ENCODE measurements at regions not wholly inside any gene's neighbourhood (a gene's known extent, or its start where the extent isn't known, plus 50 kb on each side); places are given as distances from the start of the nearest gene placed in this dataset.

DNA sequence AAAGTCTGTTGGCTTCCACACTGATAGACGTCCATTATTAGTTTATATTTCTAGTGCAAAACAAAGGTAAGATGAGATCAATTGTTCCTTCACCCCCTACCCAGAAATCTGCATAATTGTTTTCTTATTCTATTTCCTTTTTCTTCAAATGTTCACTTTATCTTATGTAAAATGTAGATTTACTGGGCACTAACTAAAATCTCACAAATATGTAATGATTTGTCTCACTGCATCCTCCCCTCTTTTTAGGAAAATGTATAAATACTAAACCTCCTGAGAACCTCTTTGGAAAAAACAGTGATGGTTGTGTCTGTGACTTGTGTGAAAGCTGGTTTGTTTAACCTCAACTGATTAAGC, 1377.2 kb upstream of the MIR17HG start:
- Mint-ChIP-seq H3K9me3 (no peaks in the 10 kb centered on the region), H3K27ac (no peak overlapping the region), H3K4me3 (no peak overlapping the region), H3K36me3 (no peaks in the 10 kb centered on the region), H3K4me1 (no peaks in the 10 kb centered on the region), H3K27me3 (no peaks in the 10 kb centered on the region)

DNA sequence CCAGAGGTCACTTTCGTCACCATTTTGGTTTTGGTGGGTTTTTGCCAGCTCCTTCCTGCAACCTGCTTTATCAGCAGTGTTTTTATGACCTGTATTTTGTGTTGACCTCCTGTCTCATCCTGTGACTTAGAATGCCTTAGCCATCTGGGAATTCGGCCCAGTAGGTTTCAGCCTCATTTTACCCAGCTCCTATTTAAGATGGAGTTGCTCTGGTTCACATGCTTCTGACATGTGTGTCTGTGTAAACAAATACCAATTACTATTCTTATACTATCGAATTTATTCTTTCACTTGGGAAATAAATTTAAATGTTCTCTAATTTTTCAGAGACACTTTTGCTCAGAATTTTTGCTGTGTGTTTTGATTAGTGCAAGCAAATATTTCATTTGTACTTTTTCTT, 1370.3 kb upstream of the MIR17HG start:
- Mint-ChIP-seq H3K27ac (no peak overlapping the region), H3K36me3 (no peaks in the 10 kb centered on the region), H3K4me1 (no peaks in the 10 kb centered on the region), H3K27me3 (no peaks in the 10 kb centered on the region), H3K4me3 (no peak overlapping the region), H3K9me3 (no peaks in the 10 kb centered on the region)

DNA sequence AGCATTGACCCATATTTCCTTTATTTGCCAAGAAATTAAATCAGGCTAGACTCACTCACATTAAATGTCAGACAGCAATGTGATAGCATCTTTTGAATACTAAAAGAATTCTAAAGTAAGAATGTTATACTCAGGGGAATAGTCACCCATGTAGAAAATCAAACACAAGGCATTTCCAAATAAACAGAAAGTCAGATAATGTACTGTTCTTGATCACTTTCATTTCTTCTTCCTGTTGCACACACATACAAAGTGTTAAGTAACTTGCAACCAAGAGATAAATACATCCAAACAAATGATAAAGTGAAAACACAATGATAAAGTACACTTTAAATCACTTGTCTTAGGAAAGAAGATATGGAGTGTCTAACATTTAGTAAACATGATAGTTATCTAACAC, 1366.6 kb upstream of the MIR17HG start:
- no peak overlapping the region for H3K27ac Mint-ChIP-seq
- no peaks in the 10 kb centered on the region for H3K9me3 Mint-ChIP-seq
- H3K4me1 Mint-ChIP-seq: no peaks in the 10 kb centered on the region
- no peaks in the 10 kb centered on the region for H3K27me3 Mint-ChIP-seq
- H3K4me3 Mint-ChIP-seq: no peak overlapping the region
- no peaks in the 10 kb centered on the region for H3K36me3 Mint-ChIP-seq

DNA sequence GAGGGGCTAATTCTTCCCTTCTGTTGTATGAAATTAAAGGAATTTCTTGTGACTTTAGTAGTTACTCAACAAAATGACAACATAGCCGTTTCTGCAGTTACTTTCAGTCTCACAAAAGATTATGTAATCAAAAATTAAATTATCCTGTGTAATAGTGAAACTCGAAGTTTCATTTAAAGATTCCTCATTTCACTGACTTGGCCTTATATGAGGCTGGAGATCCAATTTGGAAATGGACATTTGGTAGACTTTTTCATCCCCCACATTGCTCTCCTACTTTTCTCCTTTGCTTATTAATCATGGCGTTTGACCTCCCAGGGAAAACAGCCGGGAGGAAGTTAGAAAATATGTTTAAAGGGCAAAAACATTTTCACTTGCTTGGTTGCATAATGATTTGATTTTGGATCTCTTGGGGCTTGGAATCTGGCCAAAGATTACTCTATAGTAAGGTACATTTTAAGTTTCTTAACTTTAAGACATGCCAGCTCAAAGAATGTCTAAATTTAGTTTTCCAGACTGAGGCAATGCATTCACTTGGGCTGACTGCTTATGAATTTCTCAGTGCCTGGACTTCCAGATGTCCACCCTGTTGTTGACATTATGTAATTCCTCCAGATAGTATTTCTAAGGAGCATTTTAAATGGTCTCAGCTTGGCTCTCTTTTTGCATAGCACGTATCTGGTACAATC, 1364.9 kb upstream of the MIR17HG start:
- Mint-ChIP-seq H3K36me3 (no peaks in the 10 kb centered on the region), H3K9me3 (no peaks in the 10 kb centered on the region), H3K27me3 (no peaks in the 10 kb centered on the region), H3K4me1 (no peaks in the 10 kb centered on the region), H3K27ac (no peak overlapping the region), H3K4me3 (no peak overlapping the region)

DNA sequence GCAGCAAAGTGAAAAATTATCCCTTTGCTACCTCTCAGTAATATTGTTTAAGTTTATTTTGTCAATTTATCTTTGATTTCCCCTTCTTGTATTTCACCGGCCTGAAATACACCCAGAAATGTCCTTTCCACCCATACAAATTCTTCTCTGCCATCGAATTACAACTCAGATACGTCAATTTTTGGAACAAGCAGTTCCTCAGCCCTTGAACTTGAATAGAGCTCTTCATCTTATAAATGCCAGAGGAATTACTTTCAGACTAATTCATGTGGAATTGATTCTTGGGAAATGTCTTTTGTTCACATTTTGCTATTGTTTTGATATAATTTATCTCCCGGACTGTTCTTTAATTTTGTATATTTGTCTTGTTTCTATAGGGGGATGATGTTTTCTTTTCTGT, 1359.3 kb upstream of the MIR17HG start:
- no peaks in the 10 kb centered on the region for H3K36me3 Mint-ChIP-seq
- H3K4me3 Mint-ChIP-seq: no peak overlapping the region
- no peaks in the 10 kb centered on the region for H3K9me3 Mint-ChIP-seq
- H3K27ac Mint-ChIP-seq: no peak overlapping the region
- no peaks in the 10 kb centered on the region for H3K27me3 Mint-ChIP-seq
- no peaks in the 10 kb centered on the region for H3K4me1 Mint-ChIP-seq

DNA sequence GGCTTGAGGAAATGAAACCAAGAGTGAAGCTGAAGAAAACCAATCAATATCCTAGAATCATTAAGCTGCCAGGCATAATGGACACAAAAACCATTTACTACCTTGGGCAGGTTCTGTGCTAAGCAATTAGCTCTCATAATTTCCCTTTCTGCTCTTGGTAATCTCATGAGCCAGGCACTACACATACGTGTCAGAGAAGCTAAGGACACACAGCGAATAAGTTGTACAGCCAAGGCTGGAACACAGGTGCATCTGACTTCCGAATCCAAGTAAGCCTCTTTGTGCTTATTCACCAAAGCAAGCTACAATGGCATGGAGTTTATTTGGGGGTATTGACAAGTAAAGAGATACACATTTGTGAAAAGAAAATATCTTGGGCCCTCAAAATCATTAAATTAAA, 1343.9 kb upstream of the MIR17HG start:
- Mint-ChIP-seq H3K36me3 (no peaks in the 10 kb centered on the region), H3K9me3 (peaks cover 9% of the 10 kb centered on the region), H3K27ac (no peak overlapping the region), H3K4me1 (no peaks in the 10 kb centered on the region), H3K27me3 (no peaks in the 10 kb centered on the region), H3K4me3 (no peak overlapping the region)

DNA sequence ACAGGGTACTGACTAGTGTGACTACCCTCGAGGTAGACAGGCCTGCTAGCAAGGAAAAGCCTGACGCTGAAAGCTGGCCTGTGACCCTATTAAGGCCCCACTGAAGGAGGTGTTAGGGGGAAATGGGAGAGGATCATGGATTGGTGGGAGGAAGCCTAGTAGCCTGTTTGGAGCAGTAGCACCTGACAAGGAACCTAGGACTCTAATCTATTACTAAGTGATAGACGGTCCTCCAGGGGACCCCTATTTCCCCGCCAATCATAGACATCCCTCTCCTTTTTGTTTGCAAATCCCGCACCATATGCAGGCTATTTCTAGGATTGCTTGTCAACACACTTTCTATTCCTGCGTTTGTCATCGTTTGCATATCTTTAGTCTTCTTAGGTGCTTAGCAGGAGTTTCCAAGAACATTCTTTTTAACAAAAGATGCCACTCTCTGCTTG, 1338.8 kb upstream of the MIR17HG start:
- H3K27me3 Mint-ChIP-seq: no peaks in the 10 kb centered on the region
- no peaks in the 10 kb centered on the region for H3K9me3 Mint-ChIP-seq
- H3K4me1 Mint-ChIP-seq: no peaks in the 10 kb centered on the region
- no peaks in the 10 kb centered on the region for H3K36me3 Mint-ChIP-seq
- no peak overlapping the region for H3K27ac Mint-ChIP-seq
- H3K4me3 Mint-ChIP-seq: no peak overlapping the region

DNA sequence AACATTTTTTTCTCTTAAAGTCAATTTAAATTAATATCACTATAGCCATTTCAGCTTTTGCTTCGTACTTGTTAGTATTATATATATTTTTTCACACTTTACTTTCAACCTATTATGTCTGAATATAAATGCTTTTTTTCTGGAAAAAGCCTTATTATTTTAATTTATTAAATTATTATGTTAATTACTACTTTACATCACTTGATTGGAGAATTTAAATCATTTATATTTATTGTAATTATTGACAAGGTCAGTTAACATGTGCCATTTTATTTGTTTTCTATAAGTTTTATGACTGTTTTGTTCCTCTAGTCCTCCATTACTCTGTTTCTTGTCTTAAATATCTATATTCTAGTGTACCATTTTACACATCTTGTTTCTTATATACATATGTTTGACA, 1333.4 kb upstream of the MIR17HG start:
- Mint-ChIP-seq H3K27ac (no peak overlapping the region), H3K4me1 (no peaks in the 10 kb centered on the region), H3K36me3 (no peaks in the 10 kb centered on the region), H3K9me3 (peaks cover 4% of the 10 kb centered on the region), H3K27me3 (no peaks in the 10 kb centered on the region), H3K4me3 (no peak overlapping the region)

DNA sequence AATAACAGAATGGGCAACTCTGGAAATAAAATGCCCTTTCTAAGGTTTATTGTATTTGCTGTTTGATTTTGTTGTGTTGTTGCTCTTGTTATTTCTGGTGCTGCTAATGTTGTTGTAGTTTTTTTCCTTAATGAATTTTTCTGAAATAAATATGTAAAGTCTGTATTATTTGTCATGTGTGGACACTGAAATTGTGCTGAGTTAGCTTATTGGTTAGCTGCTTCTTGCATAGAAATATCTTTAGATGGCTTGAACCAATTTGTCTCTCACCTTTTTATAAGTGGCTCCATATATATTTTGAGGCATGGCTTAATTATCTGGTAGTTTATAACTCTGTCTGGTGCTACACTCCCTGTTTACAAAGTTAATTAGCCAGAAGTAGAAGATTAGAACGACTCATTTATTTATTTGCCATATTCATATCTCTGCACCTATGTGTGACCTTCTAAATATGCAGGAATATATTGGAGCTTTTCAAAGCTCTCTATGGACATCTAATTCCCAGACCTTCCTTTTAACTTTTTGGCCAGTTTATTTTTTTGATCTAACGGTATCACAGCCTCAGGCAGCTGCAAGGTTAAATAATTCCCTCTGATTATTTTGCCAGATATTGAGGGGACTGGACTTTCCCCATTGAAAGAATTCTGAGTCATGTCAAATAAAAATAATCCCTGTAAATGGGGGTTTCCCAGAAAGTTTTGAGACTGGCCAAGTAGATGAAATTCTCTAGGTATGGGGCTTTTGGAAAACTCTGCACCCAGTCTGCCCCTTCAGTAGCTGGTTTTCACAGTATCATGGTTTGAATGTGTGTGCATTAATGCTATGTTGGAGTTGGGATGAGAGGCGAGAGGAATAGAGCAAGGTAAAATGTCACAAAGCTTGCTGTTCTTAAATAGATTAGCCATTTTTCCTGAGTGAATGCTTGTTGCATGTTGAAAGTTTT, 1331.7 kb upstream of the MIR17HG start:
- Mint-ChIP-seq H3K36me3 (no peaks in the 10 kb centered on the region), H3K4me1 (no peaks in the 10 kb centered on the region), H3K27ac (no peak overlapping the region), H3K4me3 (no peak overlapping the region), H3K9me3 (peaks cover 4% of the 10 kb centered on the region), H3K27me3 (no peaks in the 10 kb centered on the region)

DNA sequence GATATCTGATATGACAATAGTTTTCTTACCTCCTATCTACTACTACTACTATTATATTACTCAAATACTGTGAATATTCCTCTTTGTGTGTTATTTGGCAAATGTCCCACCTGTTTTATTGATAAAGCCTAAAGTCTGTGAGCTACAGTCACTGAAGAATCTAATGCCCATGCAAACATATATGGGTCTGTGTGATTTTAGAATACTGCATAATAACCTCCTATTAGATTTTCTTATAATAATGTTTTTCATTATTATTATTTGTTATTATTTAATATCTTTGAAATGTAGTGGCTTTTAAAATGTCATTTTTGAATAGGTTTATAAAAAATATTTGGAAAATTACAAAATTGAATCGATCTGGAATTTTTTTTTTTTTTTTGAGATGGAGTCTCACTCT, 1330.8 kb upstream of the MIR17HG start:
- no peaks in the 10 kb centered on the region for H3K27me3 Mint-ChIP-seq
- H3K4me3 Mint-ChIP-seq: no peak overlapping the region
- H3K9me3 Mint-ChIP-seq: peaks cover 4% of the 10 kb centered on the region
- H3K27ac Mint-ChIP-seq: no peak overlapping the region
- no peaks in the 10 kb centered on the region for H3K4me1 Mint-ChIP-seq
- H3K36me3 Mint-ChIP-seq: no peaks in the 10 kb centered on the region

DNA sequence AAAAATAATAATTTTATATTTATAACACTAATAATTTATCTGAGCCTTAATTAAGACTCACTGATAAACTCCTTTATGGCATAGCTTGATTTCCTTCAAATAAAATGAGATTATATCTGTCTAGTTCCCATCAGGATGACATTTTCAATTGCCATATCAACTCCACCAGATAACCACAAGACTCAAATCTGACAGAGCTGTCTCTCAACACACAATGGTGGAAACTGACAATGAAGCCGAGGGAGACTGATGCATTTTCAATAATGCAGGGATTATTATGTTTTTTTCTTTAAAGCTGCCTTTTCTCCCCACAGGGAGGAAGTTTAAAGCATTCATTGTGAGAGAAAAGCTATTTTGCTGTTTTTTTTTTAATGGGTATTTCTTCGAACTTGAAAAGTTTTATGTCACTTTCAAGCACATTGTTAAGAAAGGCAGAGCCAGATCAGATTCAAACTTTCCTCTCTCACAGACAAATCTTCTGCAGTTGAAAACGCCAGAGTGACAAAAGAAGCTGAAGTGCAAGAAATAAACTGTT, 1326.9 kb upstream of the MIR17HG start:
- H3K36me3 Mint-ChIP-seq: no peaks in the 10 kb centered on the region
- no peaks in the 10 kb centered on the region for H3K4me1 Mint-ChIP-seq
- peaks cover under 1% of the 10 kb centered on the region for H3K9me3 Mint-ChIP-seq
- no peaks in the 10 kb centered on the region for H3K27me3 Mint-ChIP-seq
- H3K27ac Mint-ChIP-seq: no peak overlapping the region
- no peak overlapping the region for H3K4me3 Mint-ChIP-seq

DNA sequence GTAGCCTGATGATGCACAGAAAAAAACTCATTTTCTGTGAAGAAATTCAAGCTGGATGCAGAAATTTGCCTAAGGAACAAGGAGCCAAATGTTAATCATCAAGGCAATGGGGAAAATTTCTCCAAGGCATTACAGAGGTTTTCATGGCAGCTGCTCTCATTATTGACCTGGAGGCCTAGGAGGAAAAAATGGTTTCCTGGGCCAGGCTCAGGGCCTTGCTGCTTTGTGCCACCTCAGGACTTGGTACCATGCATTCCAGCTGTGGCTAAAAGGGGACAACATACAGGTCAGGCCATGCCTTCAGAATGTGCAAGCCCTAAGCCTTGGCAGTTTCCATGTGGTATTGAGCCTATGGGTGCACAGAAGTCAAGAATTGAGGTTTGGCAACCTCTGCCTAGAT, 1320.1 kb upstream of the MIR17HG start:
- Mint-ChIP-seq H3K4me3 (no peak overlapping the region), H3K9me3 (no peaks in the 10 kb centered on the region), H3K36me3 (no peaks in the 10 kb centered on the region), H3K27me3 (no peaks in the 10 kb centered on the region), H3K27ac (no peak overlapping the region), H3K4me1 (no peaks in the 10 kb centered on the region)

DNA sequence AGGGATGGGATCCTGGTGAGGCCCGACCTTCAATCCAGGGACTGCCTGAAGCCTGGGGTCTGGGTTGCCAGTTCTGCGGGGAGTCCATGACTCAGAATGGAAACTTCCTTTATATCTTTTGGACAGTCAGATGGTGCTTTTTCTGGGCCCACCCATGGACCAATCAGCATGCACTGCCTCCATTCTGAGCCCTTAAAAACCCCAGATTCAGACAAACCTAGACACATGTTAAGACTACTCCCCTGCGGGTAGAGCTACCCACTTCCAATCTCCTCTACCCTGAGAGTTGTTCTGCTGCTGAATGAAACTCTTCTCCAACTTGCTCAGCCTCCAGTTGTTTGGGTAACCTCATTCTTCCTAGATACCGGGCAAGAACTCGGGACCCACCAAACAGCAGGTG, 1315.2 kb upstream of the MIR17HG start:
- H3K36me3 Mint-ChIP-seq: no peaks in the 10 kb centered on the region
- no peaks in the 10 kb centered on the region for H3K27me3 Mint-ChIP-seq
- H3K4me1 Mint-ChIP-seq: no peaks in the 10 kb centered on the region
- H3K27ac Mint-ChIP-seq: no peak overlapping the region
- H3K9me3 Mint-ChIP-seq: no peaks in the 10 kb centered on the region
- H3K4me3 Mint-ChIP-seq: no peak overlapping the region

DNA sequence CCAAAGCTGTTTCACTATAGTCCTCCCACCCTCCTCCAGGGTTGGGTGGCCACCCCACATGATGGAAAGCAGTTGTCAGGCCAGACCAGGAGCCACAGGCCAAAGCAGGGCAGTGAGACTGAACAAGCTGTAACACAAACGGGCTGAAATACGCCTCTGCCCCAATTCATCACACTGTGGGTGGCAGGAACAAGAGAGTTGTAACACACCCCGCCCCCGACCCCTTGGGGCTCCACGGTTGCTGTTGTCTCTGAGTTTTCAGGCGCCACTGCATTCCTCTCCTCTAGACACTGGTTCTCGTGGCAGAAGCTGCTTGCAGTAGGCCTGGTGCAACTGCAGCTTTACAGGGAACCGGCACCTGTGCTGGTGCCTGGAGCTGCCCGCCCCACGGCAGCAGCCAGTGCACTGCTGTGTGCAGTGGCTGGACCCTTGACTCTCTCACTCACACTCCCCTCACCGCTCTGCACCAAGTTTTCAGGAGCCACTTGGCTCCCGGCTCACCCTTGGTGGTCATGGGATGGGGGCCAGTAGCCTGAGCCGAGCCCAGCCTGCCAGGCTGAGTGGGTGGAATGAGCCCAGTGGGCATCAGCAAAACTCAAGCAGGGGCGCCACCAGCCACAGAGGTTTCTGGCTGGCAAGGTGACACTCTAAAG, 1314.5 kb upstream of the MIR17HG start:
- H3K9me3 Mint-ChIP-seq: no peaks in the 10 kb centered on the region
- H3K4me1 Mint-ChIP-seq: no peaks in the 10 kb centered on the region
- no peaks in the 10 kb centered on the region for H3K27me3 Mint-ChIP-seq
- no peak overlapping the region for H3K27ac Mint-ChIP-seq
- H3K4me3 Mint-ChIP-seq: no peak overlapping the region
- H3K36me3 Mint-ChIP-seq: no peaks in the 10 kb centered on the region

DNA sequence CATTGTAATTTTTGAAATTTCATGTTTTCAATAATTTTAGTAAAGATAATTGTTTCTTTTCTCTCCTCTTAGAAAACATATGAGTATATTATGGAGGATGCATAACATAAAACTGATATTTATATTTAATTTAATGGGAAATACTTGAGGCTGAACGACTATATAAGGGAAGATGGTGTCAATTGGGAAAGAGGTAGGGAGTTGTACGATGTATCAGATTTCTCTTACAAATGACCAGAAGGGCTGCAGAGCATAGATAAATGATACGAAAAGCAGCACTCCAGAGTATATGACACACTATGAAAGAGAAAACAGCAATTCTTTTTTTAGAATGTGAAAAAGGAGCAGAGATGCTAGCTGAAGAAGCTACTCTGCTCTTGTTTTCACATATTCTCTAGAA, 1308.0 kb upstream of the MIR17HG start:
- Mint-ChIP-seq H3K36me3 (no peaks in the 10 kb centered on the region), H3K4me1 (no peaks in the 10 kb centered on the region), H3K9me3 (peaks cover 19% of the 10 kb centered on the region)

DNA sequence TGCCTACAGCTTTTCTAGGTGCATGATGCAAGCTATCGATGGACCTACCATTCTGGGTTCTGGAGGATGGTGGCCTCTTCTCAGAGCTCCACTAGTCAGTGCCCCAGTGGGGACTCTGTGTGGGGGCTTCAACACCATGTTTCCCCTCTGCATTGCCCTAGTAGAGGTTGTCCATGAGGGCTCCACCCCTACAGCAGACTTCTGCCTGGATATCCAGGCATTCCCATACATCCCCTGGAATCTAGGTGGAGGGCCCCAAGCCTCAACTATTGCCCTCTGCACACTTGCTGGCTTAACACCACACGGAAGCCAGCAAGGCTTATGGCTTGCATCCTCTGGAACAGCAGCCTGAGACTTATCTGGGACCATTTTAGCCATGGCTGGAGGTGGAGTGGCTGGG, 1299.9 kb upstream of the MIR17HG start:
- Mint-ChIP-seq H3K36me3 (no peaks in the 10 kb centered on the region), H3K27me3 (no peaks in the 10 kb centered on the region), H3K27ac (no peak overlapping the region), H3K4me3 (no peak overlapping the region), H3K4me1 (no peaks in the 10 kb centered on the region), H3K9me3 (peaks cover 30% of the 10 kb centered on the region)

More for the DNA sequence above, 1308.0 kb upstream of the MIR17HG start:
- H3K4me3 Mint-ChIP-seq: no peak overlapping the region
- no peak overlapping the region for H3K27ac Mint-ChIP-seq
- H3K27me3 Mint-ChIP-seq: no peaks in the 10 kb centered on the region

Measured in activated naive CD4-positive, alpha-beta T cell treated with anti-CD3 and anti-CD28 coated beads, Interleukin-2, amount 50 U/mL, for 24 hours (primary cell).